ENCODE measurements at regions not wholly inside any gene's neighbourhood (a gene's known extent, or its start where the extent isn't known, plus 50 kb on each side); places are given as distances from the start of the nearest gene placed in this dataset.
"Not testable (repeated sequence)": the region's sequence is repeated elsewhere in the genome, so short reads cannot be mapped to it uniquely, and the experiment has no call there.

GRCh38 chr1:104337927-104338326, 588.2 kb downstream of the AMY1C start:
- TF ChIP-seq CTCF (conservative IDR thresholded peaks at IDR 0.05; ENCODE audit: low read length); EZH2phosphoT487 (IDR thresholded peaks at IDR 0.05; ENCODE audit: borderline replicate concordance, low read depth, low read length): not testable (repeated sequence)

Data from OCI-LY7 (cell line).